ENCODE measurements at regions not wholly inside any gene's neighbourhood (a gene's known extent, or its start where the extent isn't known, plus 50 kb on each side); places are given as distances from the start of the nearest gene placed in this dataset.
"Not testable (repeated sequence)": the region's sequence is repeated elsewhere in the genome, so short reads cannot be mapped to it uniquely, and the experiment has no call there.

DNA sequence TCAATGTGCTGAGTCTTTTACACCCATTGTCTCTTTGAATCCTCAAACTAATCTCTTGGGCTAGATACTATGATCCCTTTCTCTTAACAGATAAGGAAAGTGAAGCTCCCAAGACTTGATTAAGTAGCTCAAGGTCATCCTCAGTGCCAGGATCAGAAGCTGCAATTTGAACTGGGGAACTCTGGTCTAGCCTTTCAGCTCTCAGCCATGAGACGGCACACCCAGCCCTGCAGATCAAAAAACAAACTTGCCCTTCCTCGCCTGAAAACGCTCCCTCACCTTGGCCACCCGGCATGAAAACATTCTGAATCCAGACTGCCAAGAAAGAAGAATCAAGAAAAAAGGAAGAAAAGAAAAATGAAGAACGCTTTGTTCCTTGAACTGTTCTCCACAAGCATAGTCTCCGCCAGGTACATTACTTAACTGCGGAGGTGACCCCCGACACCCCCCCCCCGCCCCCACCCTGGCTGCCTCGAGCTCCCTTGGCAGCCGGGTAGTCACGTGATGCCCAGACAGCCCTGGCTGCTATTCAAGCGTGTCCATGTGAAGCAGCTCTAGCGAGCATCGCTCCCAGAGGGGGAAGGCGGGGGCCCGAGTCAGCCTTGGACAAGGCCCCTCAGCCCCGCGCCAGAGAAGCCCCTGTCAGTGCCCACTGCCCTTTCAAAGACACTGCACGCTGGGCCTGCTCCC, 451.2 kb downstream of the MIAT start (continued):
- TF ChIP-seq, protein P1, sequence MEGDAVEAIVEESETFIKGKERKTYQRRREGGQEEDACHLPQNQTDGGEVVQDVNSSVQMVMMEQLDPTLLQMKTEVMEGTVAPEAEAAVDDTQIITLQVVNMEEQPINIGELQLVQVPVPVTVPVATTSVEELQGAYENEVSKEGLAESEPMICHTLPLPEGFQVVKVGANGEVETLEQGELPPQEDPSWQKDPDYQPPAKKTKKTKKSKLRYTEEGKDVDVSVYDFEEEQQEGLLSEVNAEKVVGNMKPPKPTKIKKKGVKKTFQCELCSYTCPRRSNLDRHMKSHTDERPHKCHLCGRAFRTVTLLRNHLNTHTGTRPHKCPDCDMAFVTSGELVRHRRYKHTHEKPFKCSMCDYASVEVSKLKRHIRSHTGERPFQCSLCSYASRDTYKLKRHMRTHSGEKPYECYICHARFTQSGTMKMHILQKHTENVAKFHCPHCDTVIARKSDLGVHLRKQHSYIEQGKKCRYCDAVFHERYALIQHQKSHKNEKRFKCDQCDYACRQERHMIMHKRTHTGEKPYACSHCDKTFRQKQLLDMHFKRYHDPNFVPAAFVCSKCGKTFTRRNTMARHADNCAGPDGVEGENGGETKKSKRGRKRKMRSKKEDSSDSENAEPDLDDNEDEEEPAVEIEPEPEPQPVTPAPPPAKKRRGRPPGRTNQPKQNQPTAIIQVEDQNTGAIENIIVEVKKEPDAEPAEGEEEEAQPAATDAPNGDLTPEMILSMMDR (IDR thresholded peaks at IDR 0.05; ENCODE audit: control extremely low read depth in 1 of 3, insufficient read depth in 1 of 3, low read depth in 1 of 3, low read length in 3 of 3), result no peak
- no peak for TF ChIP-seq RFX5 (IDR thresholded peaks at IDR 0.05; ENCODE audit: borderline replicate concordance, low read depth, low read length)
- no peak for TF ChIP-seq CREB1 (IDR thresholded peaks at IDR 0.05)
- TF ChIP-seq BACH1 (IDR thresholded peaks at IDR 0.05; ENCODE audit: low read length), result no peak
- TF ChIP-seq CEBPB (IDR thresholded peaks at IDR 0.05; ENCODE audit: low read depth, low read length), result no peak
- TF ChIP-seq JUND (IDR thresholded peaks at IDR 0.05; ENCODE audit: low read length), result no peak

- ChIA-PET CTCF (ENCODE audit: partially characterized antibody) (interaction anchor here (0.6 to 1.0 kb wide), 2 partner anchors 147 to 359 kb away, joined by 3 to 4 read pairs; no protein-coding TSS in a partner anchor), POLR2A (ENCODE audit: partially characterized antibody) (interaction anchor here (1.8 kb wide), 1 partner anchor 28 kb away, joined by 3 read pairs; no protein-coding TSS in a partner anchor)
- not testable (repeated sequence) for H3K4ac ChIP-seq (replicated peaks; ENCODE audit: insufficient read length, low read depth, low read length); H3K4me2 ChIP-seq (ENCODE audit: insufficient read depth in 1 of 2, low read depth in 2 of 2, low read length in 2 of 2); H2BK5ac ChIP-seq (ENCODE audit: low read depth, low read length); H3K36me3 ChIP-seq (ENCODE audit: control insufficient read depth in 2 of 4, insufficient read depth in 4 of 4, low read length in 3 of 4); H3K79me2 ChIP-seq (ENCODE audit: control insufficient read depth in 1 of 2, insufficient read depth in 2 of 2, low read length in 2 of 2); H4K8ac ChIP-seq (ENCODE audit: extremely low read depth, insufficient read depth, low read length); H3K4me3 ChIP-seq (ENCODE audit: extremely low read depth in 1 of 4, insufficient read depth in 2 of 4, low read depth in 3 of 4, low read length in 4 of 4); H4K20me1 ChIP-seq (replicated peaks in 1 of 2; ENCODE audit: control insufficient read depth in 1 of 2, insufficient read depth in 2 of 2, low read length in 2 of 2); H3K9ac ChIP-seq (replicated peaks in 1 of 4; ENCODE audit: extremely low read depth in 1 of 4, low read depth in 3 of 4, low read length in 3 of 4); H2BK12ac ChIP-seq (ENCODE audit: low read depth, low read length); H3K4me1 ChIP-seq (replicated peaks in 1 of 4; ENCODE audit: control insufficient read depth in 3 of 4, insufficient read depth in 4 of 4, low read length in 3 of 4); H3K27ac ChIP-seq (ENCODE audit: low read depth, low read length); H3K27me3 ChIP-seq (replicated peaks in 1 of 4; ENCODE audit: control insufficient read depth in 3 of 4, extremely low read depth in 1 of 4, insufficient read depth in 3 of 4, low read length in 3 of 4); H3K23ac ChIP-seq (ENCODE audit: insufficient read length); H3K56ac ChIP-seq (replicated peaks; ENCODE audit: insufficient read length, low read depth, low read length); H2BK15ac ChIP-seq (ENCODE audit: low read length); H2AFZ ChIP-seq (ENCODE audit: low read length); H2BK20ac ChIP-seq (ENCODE audit: low read length); H3K14ac ChIP-seq (ENCODE audit: insufficient read length); H2AK5ac ChIP-seq (ENCODE audit: low read depth, low read length); H3K9me3 ChIP-seq (ENCODE audit: insufficient read depth in 2 of 2, low read depth in 1 of 2, low read length in 1 of 2); FAIRE-seq; H3K79me1 ChIP-seq (ENCODE audit: low read depth, low read length); H3K18ac ChIP-seq (ENCODE audit: extremely low read depth, low read length); H2BK120ac ChIP-seq (replicated peaks; ENCODE audit: low read depth, low read length); H4K5ac ChIP-seq (ENCODE audit: insufficient read length, low read depth, low read length); H3K23me2 ChIP-seq (ENCODE audit: low read depth, low read length); H4K91ac ChIP-seq (replicated peaks; ENCODE audit: insufficient read length, low read length); DNase-seq (ENCODE audit: low read depth in 1 of 2, low spot score in 2 of 2)
- 88% methylated on average over 2 of the region's 2 CpGs; no CpG with 5 or more reads in 1 of the 2 experiments for WGBS, 2 experiments (ENCODE audit: extremely low coverage in 1 of 2, insufficient coverage in 1 of 2, insufficient read length in 1 of 2, insufficient replicate concordance in 2 of 2, low coverage in 1 of 2, low lambda C conversion rate in 2 of 2, missing lambda C conversion rate in 1 of 2)
These were observed 452.0 kb downstream of the MIAT start for GRCh38 chr22:27109406-27109805.

All from H1 (cell line).